ENCODE measurements at regions not wholly inside any gene's neighbourhood (a gene's known extent, or its start where the extent isn't known, plus 50 kb on each side); places are given as distances from the start of the nearest gene placed in this dataset.

DNA sequence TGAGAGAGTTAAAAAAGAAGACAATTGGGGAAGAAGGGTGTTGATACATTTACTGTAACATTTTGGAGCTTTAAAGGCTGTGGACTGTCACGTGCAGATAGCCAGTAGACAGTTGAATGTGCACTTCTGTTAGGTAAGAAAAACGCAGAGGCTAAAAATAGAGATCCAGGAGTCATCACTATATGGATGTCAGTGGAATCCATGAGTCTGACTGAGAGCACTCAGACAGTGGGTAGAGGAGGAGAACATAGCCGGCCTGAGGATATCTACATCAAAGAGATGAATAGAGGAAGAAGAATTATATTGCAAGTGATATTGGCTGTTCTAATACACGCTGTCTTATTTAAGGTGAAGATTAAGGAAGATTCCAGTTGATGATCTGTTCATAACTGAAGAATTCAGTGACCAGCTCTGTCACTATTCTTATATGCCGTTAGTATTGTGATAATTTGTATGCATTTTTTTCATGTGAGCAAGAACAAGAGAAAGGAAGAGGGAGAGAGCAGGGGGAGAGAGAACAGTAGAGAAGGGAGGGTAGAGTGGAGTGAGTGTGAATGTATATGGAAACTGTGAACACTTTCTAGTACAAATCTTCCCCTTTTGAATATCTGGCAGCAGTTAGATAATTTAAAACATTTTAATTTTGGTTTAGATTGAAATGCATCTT lies 344.8 kb downstream of the CHRM3 start:
- Histone ChIP-seq H3K4me3 (ENCODE audit: low read length) (no peak overlapping the region), H3K9me3 (replicated peaks; ENCODE audit: insufficient read depth, low read length) (no peaks in the 10 kb centered on the region), H3K4me2 (ENCODE audit: low read depth, low read length) (no peak overlapping the region), H4K20me1 (ENCODE audit: insufficient read depth, low read length) (no peaks in the 10 kb centered on the region), H3K4me1 (ENCODE audit: low read length) (no peaks in the 10 kb centered on the region), H3K79me2 (ENCODE audit: low read length) (0 out of 2 replicates have a peak, but pooled peaks cover 4% of the 10 kb centered on the region), H3K27ac (ENCODE audit: low read length) (no peak overlapping the region), H3K9ac (ENCODE audit: low read length) (no peak overlapping the region), H3K9me2 (replicated peaks; ENCODE audit: insufficient read depth, low read length) (no peaks in the 10 kb centered on the region), H3K36me3 (replicated peaks; ENCODE audit: insufficient read depth, low read length) (no peaks in the 10 kb centered on the region), H2AFZ (ENCODE audit: low read length) (no peak overlapping the region), H3K27me3 (replicated peaks; ENCODE audit: insufficient read depth, low read length) (no peaks in the 10 kb centered on the region), H3F3A (ENCODE audit: insufficient read depth, low read length) (no peaks in the 10 kb centered on the region)
- DNase-seq = no peak
- TF ChIP-seq EZH2phosphoT487 (IDR thresholded peaks at IDR 0.05; ENCODE audit: low read length) = no peak
- TF ChIP-seq CTCF (IDR thresholded peaks at IDR 0.05; ENCODE audit: low read length) = no peak
- TF ChIP-seq EZH2 (optimal IDR thresholded peaks at IDR 0.05; ENCODE audit: low read depth, low read length) = no peak

- no peak for DNase-seq
- Histone ChIP-seq H3K9me3 (replicated peaks; ENCODE audit: insufficient read depth, low read length) (no peaks in the 10 kb centered on the region), H2AFZ (ENCODE audit: low read length) (no peak overlapping the region), H3K79me2 (ENCODE audit: low read length) (0 out of 2 replicates have a peak, but pooled peaks cover 4% of the 10 kb centered on the region), H3K27me3 (replicated peaks; ENCODE audit: insufficient read depth, low read length) (no peaks in the 10 kb centered on the region), H3K4me1 (ENCODE audit: low read length) (no peaks in the 10 kb centered on the region), H3K27ac (ENCODE audit: low read length) (no peak overlapping the region), H3K36me3 (replicated peaks; ENCODE audit: insufficient read depth, low read length) (no peaks in the 10 kb centered on the region), H3K9me2 (replicated peaks; ENCODE audit: insufficient read depth, low read length) (no peaks in the 10 kb centered on the region), H3K4me2 (ENCODE audit: low read depth, low read length) (no peak overlapping the region), H3K9ac (ENCODE audit: low read length) (no peak overlapping the region), H4K20me1 (ENCODE audit: insufficient read depth, low read length) (no peaks in the 10 kb centered on the region), H3F3A (ENCODE audit: insufficient read depth, low read length) (no peaks in the 10 kb centered on the region), H3K4me3 (ENCODE audit: low read length) (no peak overlapping the region)
- TF ChIP-seq CTCF (IDR thresholded peaks at IDR 0.05; ENCODE audit: low read length) (no peak), EZH2phosphoT487 (IDR thresholded peaks at IDR 0.05; ENCODE audit: low read length) (no peak), EZH2 (optimal IDR thresholded peaks at IDR 0.05; ENCODE audit: low read depth, low read length) (no peak)
Measured at GRCh38 chr1:239732770-239733169, 346.4 kb downstream of the CHRM3 start.

DNA sequence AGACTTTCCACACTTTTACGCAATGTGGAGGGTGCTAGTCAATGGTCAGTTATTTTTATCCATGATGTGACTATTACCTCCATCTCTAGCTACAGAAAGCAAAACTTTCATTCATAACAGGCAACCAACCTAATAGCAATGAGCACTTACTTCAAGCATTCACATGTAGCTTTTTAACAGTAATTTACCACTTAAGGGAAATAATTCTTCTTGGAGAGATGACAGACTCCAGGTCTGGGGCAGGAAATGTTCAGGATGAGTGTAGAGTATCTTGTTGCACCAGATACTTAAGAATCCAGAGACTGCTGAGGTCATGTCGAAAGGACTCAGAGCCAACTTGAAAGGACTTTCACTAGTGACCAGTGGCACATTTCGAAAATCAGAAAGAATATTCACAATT lies 347.6 kb downstream of the CHRM3 start:
- no peaks in the 10 kb centered on the region for H3K9me2 ChIP-seq (replicated peaks; ENCODE audit: insufficient read depth, low read length)
- no peaks in the 10 kb centered on the region for H3K36me3 ChIP-seq (replicated peaks; ENCODE audit: insufficient read depth, low read length)
- no peaks in the 10 kb centered on the region for H3K4me1 ChIP-seq (ENCODE audit: low read length)
- H3K9ac ChIP-seq (ENCODE audit: low read length) = no peak overlapping the region
- no peak overlapping the region for H3K4me2 ChIP-seq (ENCODE audit: low read depth, low read length)
- no peaks in the 10 kb centered on the region for H3F3A ChIP-seq (ENCODE audit: insufficient read depth, low read length)
- H3K79me2 ChIP-seq (ENCODE audit: low read length) = 0 out of 2 replicates have a peak, but pooled peaks cover 4% of the 10 kb centered on the region
- no peak for DNase-seq
- H3K27me3 ChIP-seq (replicated peaks; ENCODE audit: insufficient read depth, low read length) = no peaks in the 10 kb centered on the region
- H4K20me1 ChIP-seq (ENCODE audit: insufficient read depth, low read length) = no peaks in the 10 kb centered on the region
- no peak overlapping the region for H3K4me3 ChIP-seq (ENCODE audit: low read length)
- no peak for TF ChIP-seq EZH2phosphoT487 (IDR thresholded peaks at IDR 0.05; ENCODE audit: low read length)
- H2AFZ ChIP-seq (ENCODE audit: low read length) = no peak overlapping the region
- no peak overlapping the region for H3K27ac ChIP-seq (ENCODE audit: low read length)
- no peaks in the 10 kb centered on the region for H3K9me3 ChIP-seq (replicated peaks; ENCODE audit: insufficient read depth, low read length)

- no peak overlapping the region for H3K9ac ChIP-seq (ENCODE audit: low read length)
- no peaks in the 10 kb centered on the region for H3K36me3 ChIP-seq (replicated peaks; ENCODE audit: insufficient read depth, low read length)
- H3K27ac ChIP-seq (ENCODE audit: low read length) = no peak overlapping the region
- no peak overlapping the region for H3K4me3 ChIP-seq (ENCODE audit: low read length)
- no peak overlapping the region for H2AFZ ChIP-seq (ENCODE audit: low read length)
- no peak for TF ChIP-seq EZH2 (optimal IDR thresholded peaks at IDR 0.05; ENCODE audit: low read depth, low read length)
- TF ChIP-seq EZH2phosphoT487 (IDR thresholded peaks at IDR 0.05; ENCODE audit: low read length) = no peak
- TF ChIP-seq CTCF (IDR thresholded peaks at IDR 0.05; ENCODE audit: low read length) = no peak
- H3K79me2 ChIP-seq (ENCODE audit: low read length) = 0 out of 2 replicates have a peak, but pooled peaks cover 4% of the 10 kb centered on the region
- no peaks in the 10 kb centered on the region for H3K9me2 ChIP-seq (replicated peaks; ENCODE audit: insufficient read depth, low read length)
- H4K20me1 ChIP-seq (ENCODE audit: insufficient read depth, low read length) = no peaks in the 10 kb centered on the region
- peak; percentile 51 for DNase-seq
- no peaks in the 10 kb centered on the region for H3K4me1 ChIP-seq (ENCODE audit: low read length)
- H3K27me3 ChIP-seq (replicated peaks; ENCODE audit: insufficient read depth, low read length) = no peaks in the 10 kb centered on the region
- no peak overlapping the region for H3K4me2 ChIP-seq (ENCODE audit: low read depth, low read length)
- no peaks in the 10 kb centered on the region for H3K9me3 ChIP-seq (replicated peaks; ENCODE audit: insufficient read depth, low read length)
- no peaks in the 10 kb centered on the region for H3F3A ChIP-seq (ENCODE audit: insufficient read depth, low read length)
Measured at GRCh38 chr1:239735111-239735510, 348.7 kb downstream of the CHRM3 start.
